ENCODE measurements at regions not wholly inside any gene's neighbourhood (a gene's known extent, or its start where the extent isn't known, plus 50 kb on each side); places are given as distances from the start of the nearest gene placed in this dataset.

GRCh38 chrX:145677109-145677817 lies 140.4 kb upstream of the SLITRK2 start:
- Histone ChIP-seq H3K27ac (no peak overlapping the region), H3K9me3 (ENCODE audit: low read depth, low read length) (no peaks in the 10 kb centered on the region), H3K9ac (ENCODE audit: insufficient read length) (no peak overlapping the region), H3K4me3 (no peak overlapping the region), H3K36me3 (ENCODE audit: insufficient read depth, low read length) (no peaks in the 10 kb centered on the region)
- DNase-seq (ENCODE audit: low read depth, low spot score), result no peak
- no peak for TF ChIP-seq POLR2AphosphoS5 (IDR thresholded peaks at IDR 0.05; ENCODE audit: borderline replicate concordance, low read depth, low read length)
- TF ChIP-seq FOXP2 (optimal IDR thresholded peaks at IDR 0.05; ENCODE audit: control extremely low read depth, extremely low read length, insufficient read depth), result no peak
- no peak for TF ChIP-seq EZH2 (IDR thresholded peaks at IDR 0.05)

GRCh38 chrX:145682518-145683298 lies 134.9 kb upstream of the SLITRK2 start:
- Histone ChIP-seq H3K9me3 (ENCODE audit: low read depth, low read length) (no peaks in the 10 kb centered on the region), H3K27ac (no peak overlapping the region), H3K4me3 (no peak overlapping the region), H3K36me3 (ENCODE audit: insufficient read depth, low read length) (no peaks in the 10 kb centered on the region), H3K9ac (ENCODE audit: insufficient read length) (no peak overlapping the region)
- TF ChIP-seq FOXP2 (optimal IDR thresholded peaks at IDR 0.05; ENCODE audit: control extremely low read depth, extremely low read length, insufficient read depth) (no peak), POLR2AphosphoS5 (IDR thresholded peaks at IDR 0.05; ENCODE audit: borderline replicate concordance, low read depth, low read length) (no peak), EZH2 (IDR thresholded peaks at IDR 0.05) (no peak)
- no peak for DNase-seq (ENCODE audit: low read depth, low spot score)

GRCh38 chrX:145687146-145687545 lies 130.5 kb upstream of the SLITRK2 start:
- no peak overlapping the region for H3K27ac ChIP-seq
- no peaks in the 10 kb centered on the region for H3K36me3 ChIP-seq (ENCODE audit: insufficient read depth, low read length)
- H3K9ac ChIP-seq (ENCODE audit: insufficient read length), result no peak overlapping the region
- no peak for TF ChIP-seq POLR2AphosphoS5 (IDR thresholded peaks at IDR 0.05; ENCODE audit: borderline replicate concordance, low read depth, low read length)
- TF ChIP-seq EZH2 (IDR thresholded peaks at IDR 0.05), result no peak
- TF ChIP-seq FOXP2 (optimal IDR thresholded peaks at IDR 0.05; ENCODE audit: control extremely low read depth, extremely low read length, insufficient read depth), result no peak
- DNase-seq (ENCODE audit: low read depth, low spot score), result no peak
- H3K4me3 ChIP-seq, result no peak overlapping the region
- no peaks in the 10 kb centered on the region for H3K9me3 ChIP-seq (ENCODE audit: low read depth, low read length)

- DNase-seq (ENCODE audit: low read depth, low spot score), result no peak
- Histone ChIP-seq H3K4me3 (no peak overlapping the region), H3K27ac (no peak overlapping the region), H3K36me3 (ENCODE audit: insufficient read depth, low read length) (no peaks in the 10 kb centered on the region), H3K9me3 (ENCODE audit: low read depth, low read length) (no peaks in the 10 kb centered on the region), H3K9ac (ENCODE audit: insufficient read length) (no peak overlapping the region)
- TF ChIP-seq EZH2 (IDR thresholded peaks at IDR 0.05) (no peak), POLR2AphosphoS5 (IDR thresholded peaks at IDR 0.05; ENCODE audit: borderline replicate concordance, low read depth, low read length) (no peak), FOXP2 (optimal IDR thresholded peaks at IDR 0.05; ENCODE audit: control extremely low read depth, extremely low read length, insufficient read depth) (no peak)
Observed at GRCh38 chrX:145687707-145688106, 129.9 kb upstream of the SLITRK2 start.

- no peak for TF ChIP-seq EZH2 (IDR thresholded peaks at IDR 0.05)
- TF ChIP-seq POLR2AphosphoS5 (IDR thresholded peaks at IDR 0.05; ENCODE audit: borderline replicate concordance, low read depth, low read length), result no peak
- no peak for TF ChIP-seq FOXP2 (optimal IDR thresholded peaks at IDR 0.05; ENCODE audit: control extremely low read depth, extremely low read length, insufficient read depth)
- no peaks in the 10 kb centered on the region for H3K36me3 ChIP-seq (ENCODE audit: insufficient read depth, low read length)
- no peaks in the 10 kb centered on the region for H3K9me3 ChIP-seq (ENCODE audit: low read depth, low read length)
- no peak for DNase-seq (ENCODE audit: low read depth, low spot score)
- H3K27ac ChIP-seq, result no peak overlapping the region
- H3K4me3 ChIP-seq, result no peak overlapping the region
- no peak overlapping the region for H3K9ac ChIP-seq (ENCODE audit: insufficient read length)
Observed at GRCh38 chrX:145694048-145694447, 123.6 kb upstream of the SLITRK2 start.

- Histone ChIP-seq H3K9ac (ENCODE audit: insufficient read length) (no peak overlapping the region), H3K36me3 (ENCODE audit: insufficient read depth, low read length) (no peaks in the 10 kb centered on the region), H3K4me3 (no peak overlapping the region), H3K9me3 (ENCODE audit: low read depth, low read length) (no peaks in the 10 kb centered on the region), H3K27ac (no peak overlapping the region)
- TF ChIP-seq POLR2AphosphoS5 (IDR thresholded peaks at IDR 0.05; ENCODE audit: borderline replicate concordance, low read depth, low read length), result no peak
- no peak for TF ChIP-seq EZH2 (IDR thresholded peaks at IDR 0.05)
- TF ChIP-seq FOXP2 (optimal IDR thresholded peaks at IDR 0.05; ENCODE audit: control extremely low read depth, extremely low read length, insufficient read depth), result no peak
- no peak for DNase-seq (ENCODE audit: low read depth, low spot score)
Observed at GRCh38 chrX:145715641-145716138, 101.9 kb upstream of the SLITRK2 start.

- Histone ChIP-seq H3K9me3 (ENCODE audit: low read depth, low read length) (no peaks in the 10 kb centered on the region), H3K36me3 (ENCODE audit: insufficient read depth, low read length) (no peaks in the 10 kb centered on the region), H3K4me3 (no peak overlapping the region), H3K9ac (ENCODE audit: insufficient read length) (no peak overlapping the region), H3K27ac (no peak overlapping the region)
- no peak for TF ChIP-seq FOXP2 (optimal IDR thresholded peaks at IDR 0.05; ENCODE audit: control extremely low read depth, extremely low read length, insufficient read depth)
- TF ChIP-seq EZH2 (IDR thresholded peaks at IDR 0.05), result no peak
- TF ChIP-seq POLR2AphosphoS5 (IDR thresholded peaks at IDR 0.05; ENCODE audit: borderline replicate concordance, low read depth, low read length), result no peak
- DNase-seq (ENCODE audit: low read depth, low spot score), result no peak
Observed at GRCh38 chrX:145716226-145716625, 101.4 kb upstream of the SLITRK2 start.

- Histone ChIP-seq H3K4me3 (no peak overlapping the region), H3K27ac (no peak overlapping the region), H3K9ac (ENCODE audit: insufficient read length) (no peak overlapping the region), H3K36me3 (ENCODE audit: insufficient read depth, low read length) (no peaks in the 10 kb centered on the region), H3K9me3 (ENCODE audit: low read depth, low read length) (no peaks in the 10 kb centered on the region)
- DNase-seq (ENCODE audit: low read depth, low spot score), result no peak
- TF ChIP-seq EZH2 (IDR thresholded peaks at IDR 0.05) (no peak), FOXP2 (optimal IDR thresholded peaks at IDR 0.05; ENCODE audit: control extremely low read depth, extremely low read length, insufficient read depth) (no peak), POLR2AphosphoS5 (IDR thresholded peaks at IDR 0.05; ENCODE audit: borderline replicate concordance, low read depth, low read length) (no peak)
Observed at GRCh38 chrX:145727476-145727875, 90.2 kb upstream of the SLITRK2 start.
